Stomach (tissue), 8 donors: ENCODE measurements at regions not wholly inside any gene's neighbourhood (a gene's known extent, or its start where the extent isn't known, plus 50 kb on each side); places are given as distances from the start of the nearest gene placed in this dataset.

Source experiments
- DNase-seq, 2 donors: peaks; one replicate each; pipeline versions ENCODE4 v3.0.0 to v3.0.0-alpha.2; 2013 to 2019
- H3K27ac ChIP-seq, 5 donors: fragments of 200-600 bp in 4 of 5; sonication (generic) in 4 of 5; one replicate each; pipeline ENCODE4 v1.5.1; 2013 to 2019; ENCODE audit warnings: mild to moderate bottlenecking in 1 of 5, moderate library complexity in 1 of 5
- H3K27me3 ChIP-seq, 3 donors: fragments of 200-600 bp; sonication (generic); one replicate each; pipeline ENCODE4 v1.5.1; 2017 to 2019; ENCODE audit warnings: mixed run types in 1 of 3
- H3K36me3 ChIP-seq, 4 donors: fragments of 200-600 bp; sonication (generic); 1 replicate in 3 of 4; 2 replicates in 1 of 4; pipeline ENCODE4 v1.5.1; 2016 to 2019
- H3K4me1 ChIP-seq, 4 donors: fragments of 200-600 bp; sonication (generic); one replicate each; pipeline ENCODE4 v1.5.1; 2016 to 2019
- H3K4me3 ChIP-seq, 4 donors: fragments of 200-600 bp; sonication (generic) in 3 of 4; one replicate each; pipeline ENCODE4 v1.5.1; 2016 to 2019; ENCODE audit warnings: mild to moderate bottlenecking in 1 of 4
- H3K9me3 ChIP-seq, 4 donors: fragments of 200-600 bp; sonication (generic); one replicate each; pipeline ENCODE4 v1.5.1; 2016 to 2019
- EP300 ChIP-seq: sonication (generic); formaldehyde crosslinking; IDR thresholded peaks from one replicate; pipeline ENCODE4 v1.6.1; 2017; ENCODE audit warnings: antibody characterized with exemption
- POLR2A ChIP-seq, 4 donors: fragments of 450-650 bp; IDR thresholded peaks; one replicate each; pipeline ENCODE4 v1.6.1; 2016; ENCODE audit warnings: antibody characterized with exemption in 4 of 4, control low read depth in 2 of 4, mild to moderate bottlenecking in 1 of 4, moderate library complexity in 1 of 4
- POLR2AphosphoS5 ChIP-seq, 3 donors: sonication (generic); formaldehyde crosslinking; IDR thresholded peaks; one replicate each; pipeline ENCODE4 v1.6.1; 2016; ENCODE audit warnings: antibody characterized with exemption in 3 of 3
- WGBS, 5 donors: extraction: QIAGEN DNeasy Blood & Tissue Kit in 3 of 5; methylation state at CpG; one replicate each; pipeline versions ENCODE4 v1.1.5 to v1.1.7; 2013 to 2018; 5-methylcytosine and 5-hydroxymethylcytosine counted together
- intact Hi-C: fragments of 100-400 bp; cut with DNase I; formaldehyde crosslinking; loops from one replicate; pipeline ENCODE4 v1.15.1; 2023; ENCODE audit warnings: low total_unique reads
- TF ChIP-seq, protein P1 (sequence below), 7 experiments: fragments of 450-650 bp in 4 of 7; fragments of 200-600 bp in 3 of 7; sonication (generic) in 3 of 7; IDR thresholded peaks; one replicate each; pipeline ENCODE4 v1.5.1; 2016 to 2019; ENCODE audit warnings: antibody characterized with exemption in 7 of 7, control low read depth in 2 of 7, mild to moderate bottlenecking in 1 of 7
- donor health status: healthy with polysubstance abuse.
- donor health status: Bipolar disorder and iron deficiency.
- donor health status: healthy.

DNA sequence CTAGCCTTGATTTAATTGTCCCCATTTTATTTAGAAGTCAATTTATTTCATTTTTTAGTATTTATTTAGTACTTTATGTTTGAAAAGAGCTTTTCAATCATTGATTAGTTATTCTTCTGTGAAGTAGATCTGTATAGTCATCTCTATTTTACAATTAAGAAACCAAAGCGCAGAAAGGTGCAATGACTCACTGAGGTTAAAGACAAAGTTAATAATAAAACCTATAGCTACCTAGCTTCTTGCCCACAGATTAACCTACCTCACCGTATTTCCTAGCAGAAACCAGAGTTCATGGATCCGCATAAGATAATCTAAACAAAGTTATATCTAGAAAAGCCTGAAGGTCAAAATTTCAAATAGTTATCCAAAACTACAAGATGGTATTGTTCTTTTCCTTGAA, 176.4 kb downstream of the GRIN2B start:
- no peak overlapping the region for H3K4me3 ChIP-seq
- no peaks in the 10 kb centered on the region for H3K36me3 ChIP-seq
- H3K27ac ChIP-seq = no peak overlapping the region
- intact Hi-C loops = no loop called here
- TF ChIP-seq POLR2A (IDR thresholded peaks at IDR 0.05) (no peak), EP300 (no peak), POLR2AphosphoS5 (IDR thresholded peaks at IDR 0.05) (no peak)
- TF ChIP-seq, protein P1, sequence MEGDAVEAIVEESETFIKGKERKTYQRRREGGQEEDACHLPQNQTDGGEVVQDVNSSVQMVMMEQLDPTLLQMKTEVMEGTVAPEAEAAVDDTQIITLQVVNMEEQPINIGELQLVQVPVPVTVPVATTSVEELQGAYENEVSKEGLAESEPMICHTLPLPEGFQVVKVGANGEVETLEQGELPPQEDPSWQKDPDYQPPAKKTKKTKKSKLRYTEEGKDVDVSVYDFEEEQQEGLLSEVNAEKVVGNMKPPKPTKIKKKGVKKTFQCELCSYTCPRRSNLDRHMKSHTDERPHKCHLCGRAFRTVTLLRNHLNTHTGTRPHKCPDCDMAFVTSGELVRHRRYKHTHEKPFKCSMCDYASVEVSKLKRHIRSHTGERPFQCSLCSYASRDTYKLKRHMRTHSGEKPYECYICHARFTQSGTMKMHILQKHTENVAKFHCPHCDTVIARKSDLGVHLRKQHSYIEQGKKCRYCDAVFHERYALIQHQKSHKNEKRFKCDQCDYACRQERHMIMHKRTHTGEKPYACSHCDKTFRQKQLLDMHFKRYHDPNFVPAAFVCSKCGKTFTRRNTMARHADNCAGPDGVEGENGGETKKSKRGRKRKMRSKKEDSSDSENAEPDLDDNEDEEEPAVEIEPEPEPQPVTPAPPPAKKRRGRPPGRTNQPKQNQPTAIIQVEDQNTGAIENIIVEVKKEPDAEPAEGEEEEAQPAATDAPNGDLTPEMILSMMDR (IDR thresholded peaks at IDR 0.05) = no peak
- 41 to 57% (median 52%) methylated on average over 3 of the region's 3 CpGs for WGBS, 5 donors
- no peaks in the 10 kb centered on the region for H3K27me3 ChIP-seq
- DNase-seq = no peak
- H3K4me1 ChIP-seq = no peaks in the 10 kb centered on the region
- no peaks in the 10 kb centered on the region for H3K9me3 ChIP-seq

DNA sequence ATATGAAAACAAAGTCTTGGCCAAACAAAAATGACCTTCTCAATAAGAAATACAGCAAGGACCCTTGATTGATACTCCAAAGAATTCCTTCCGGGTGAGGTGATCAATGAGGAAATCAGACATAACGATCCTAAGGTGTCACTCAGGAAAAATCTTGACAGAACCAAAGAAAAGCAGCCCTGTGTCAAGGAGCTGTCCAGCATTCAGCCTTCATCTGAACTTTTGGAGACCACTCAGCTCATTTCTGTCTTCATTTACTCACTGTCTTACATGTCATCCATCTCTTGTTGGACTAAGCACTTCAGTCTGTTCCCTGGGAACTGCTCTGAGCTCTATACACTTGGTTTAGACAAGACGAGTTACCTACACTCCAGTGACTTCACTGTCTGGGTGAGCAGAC, 179.9 kb downstream of the GRIN2B start:
- H3K36me3 ChIP-seq = no peaks in the 10 kb centered on the region
- no peaks in the 10 kb centered on the region for H3K9me3 ChIP-seq
- intact Hi-C loops = no loop called here
- DNase-seq = no peak
- no peaks in the 10 kb centered on the region for H3K27me3 ChIP-seq
- H3K27ac ChIP-seq = no peak overlapping the region
- TF ChIP-seq, protein P1 (IDR thresholded peaks at IDR 0.05) = no peak
- no peak for TF ChIP-seq EP300
- 66 to 84% (median 75%) methylated on average over 3 of the region's 3 CpGs for WGBS, 5 donors
- no peak overlapping the region for H3K4me3 ChIP-seq
- no peaks in the 10 kb centered on the region for H3K4me1 ChIP-seq

DNA sequence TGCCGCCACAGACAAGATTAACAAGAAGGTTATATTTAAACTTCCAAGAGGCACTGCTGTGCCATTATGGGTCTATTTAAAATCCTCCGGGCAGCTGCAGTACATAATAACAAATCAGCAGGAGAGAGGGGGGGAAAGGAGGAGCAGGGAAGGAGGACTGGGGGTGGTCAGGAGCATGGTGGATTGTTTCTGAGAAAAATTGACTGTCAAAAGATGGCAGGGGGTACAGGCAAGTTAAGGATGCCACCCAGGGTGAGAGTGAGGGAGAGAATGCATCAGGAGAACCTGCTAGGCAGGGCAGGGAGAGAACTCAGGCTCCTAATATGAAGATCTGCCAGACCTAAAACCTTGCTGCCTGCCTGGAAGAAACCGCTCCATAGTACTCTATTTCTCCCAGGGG, 181.8 kb downstream of the GRIN2B start:
- H3K36me3 ChIP-seq = no peaks in the 10 kb centered on the region
- H3K27me3 ChIP-seq = no peaks in the 10 kb centered on the region
- TF ChIP-seq POLR2AphosphoS5 (IDR thresholded peaks at IDR 0.05) (no peak), POLR2A (IDR thresholded peaks at IDR 0.05) (no peak), EP300 (no peak)
- TF ChIP-seq, protein P1 (IDR thresholded peaks at IDR 0.05) = no peak
- H3K4me3 ChIP-seq = no peak overlapping the region
- DNase-seq = no peak
- intact Hi-C loops = no loop called here
- H3K4me1 ChIP-seq = no peaks in the 10 kb centered on the region
- H3K9me3 ChIP-seq = no peaks in the 10 kb centered on the region
- WGBS, 5 donors = 47 to 64% (median 58%) methylated on average over 3 of the region's 3 CpGs
- no peak overlapping the region for H3K27ac ChIP-seq

DNA sequence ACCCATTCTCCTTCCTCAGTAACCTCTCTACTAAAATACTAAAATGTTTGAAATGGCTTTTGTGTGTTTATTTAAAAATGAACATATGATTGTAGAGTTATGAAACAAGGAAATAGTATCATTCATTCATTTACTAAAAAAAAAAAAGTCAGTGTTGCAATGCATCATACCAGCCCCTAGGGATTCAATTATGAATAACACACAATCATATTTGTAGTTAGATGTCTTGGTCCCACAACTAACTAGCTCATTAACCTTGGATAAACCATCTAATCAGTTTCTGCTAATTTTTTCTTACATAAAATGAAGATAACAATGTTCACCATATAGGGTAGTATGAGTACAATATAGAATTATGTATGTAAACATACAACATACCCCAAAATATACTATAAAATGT, 183.2 kb downstream of the GRIN2B start:
- intact Hi-C loops = no loop called here
- DNase-seq = no peak
- Histone ChIP-seq H3K27ac (no peak overlapping the region), H3K4me3 (no peak overlapping the region), H3K36me3 (no peaks in the 10 kb centered on the region), H3K27me3 (no peaks in the 10 kb centered on the region), H3K4me1 (no peaks in the 10 kb centered on the region), H3K9me3 (no peaks in the 10 kb centered on the region)
- no peak for TF ChIP-seq POLR2AphosphoS5 (IDR thresholded peaks at IDR 0.05)
- TF ChIP-seq, protein P1 (IDR thresholded peaks at IDR 0.05) = no peak
- TF ChIP-seq POLR2A (IDR thresholded peaks at IDR 0.05) = no peak
- TF ChIP-seq EP300 = no peak

DNA sequence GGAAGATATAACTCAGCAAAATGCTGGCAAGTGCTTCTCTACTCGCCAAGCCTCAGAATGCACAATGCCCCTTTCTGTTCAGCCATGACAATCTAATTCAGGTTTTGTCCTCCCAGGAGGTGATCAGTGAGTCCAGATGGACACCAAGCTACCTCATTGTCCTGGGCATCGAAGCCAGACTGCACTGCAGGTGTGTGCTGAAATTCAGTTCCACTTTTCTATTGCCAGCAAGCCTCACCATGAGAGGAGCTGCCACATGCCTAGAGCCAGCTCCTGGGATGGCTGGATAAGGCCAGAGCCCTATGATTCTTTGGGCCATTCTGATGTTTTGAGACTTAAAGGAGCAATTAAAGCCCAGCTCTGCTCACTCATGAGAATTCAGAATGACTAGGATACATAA, 186.7 kb downstream of the GRIN2B start:
- TF ChIP-seq POLR2AphosphoS5 (IDR thresholded peaks at IDR 0.05) = no peak
- TF ChIP-seq EP300 = no peak
- no peak for TF ChIP-seq POLR2A (IDR thresholded peaks at IDR 0.05)
- TF ChIP-seq, protein P1 (IDR thresholded peaks at IDR 0.05) = no peak
- DNase-seq = no peak
- WGBS, 5 donors = 75 to 91% (median 79%) methylated on average over 2 of the region's 2 CpGs
- H3K27ac ChIP-seq = no peak overlapping the region
- H3K36me3 ChIP-seq = no peaks in the 10 kb centered on the region
- H3K4me1 ChIP-seq = no peaks in the 10 kb centered on the region
- intact Hi-C loops = no loop called here
- no peaks in the 10 kb centered on the region for H3K27me3 ChIP-seq
- H3K9me3 ChIP-seq = no peaks in the 10 kb centered on the region
- H3K4me3 ChIP-seq = no peak overlapping the region
